HEK293 (cell line): ENCODE measurements at regions not wholly inside any gene's neighbourhood (a gene's known extent, or its start where the extent isn't known, plus 50 kb on each side); places are given as distances from the start of the nearest gene placed in this dataset.

Source experiments
- CTCF ChIA-PET: fragments of 350-600 bp; formaldehyde crosslinking; extraction: SDS; loops from one replicate; lab custom pipeline; 2021; ENCODE audit warnings: antibody characterized with exemption; lab: Yijun Ruan, JAX
- POLR2A ChIA-PET: fragments of 300-600 bp; formaldehyde crosslinking; extraction: SDS; loops from one replicate; lab custom pipeline; 2020; ENCODE audit warnings: antibody characterized with exemption, inconsistent platforms; lab: Yijun Ruan, JAX
- H3K27ac ChIP-seq: fragments of 200-500 bp; sonication (Bioruptor generic); 2 replicates; pipeline ENCODE4 v1.5.1; 2014; ENCODE audit warnings: low read depth, low read length, control low read depth, inconsistent platforms; ENCODE audit errors: extremely low read depth
- H3K36me3 ChIP-seq, 2 experiments: fragments of 200-500 bp in 1 of 2; sonication (Bioruptor generic) in 1 of 2; 1 replicate in 1 of 2; 2 replicates in 1 of 2; pipeline ENCODE4 v1.5.1; 2014 to 2017; ENCODE audit warnings: inconsistent platforms in 2 of 2, low read length in 2 of 2; ENCODE audit not compliant: control insufficient read depth in 2 of 2, insufficient read depth in 1 of 2
- H3K4me1 ChIP-seq: fragments of 200-500 bp; sonication (Bioruptor generic); 2 replicates; pipeline ENCODE4 v1.5.1; 2014; ENCODE audit warnings: mild to moderate bottlenecking, low read length, inconsistent platforms; ENCODE audit not compliant: control insufficient read depth, insufficient read depth
- H3K4me3 ChIP-seq: 2 replicates; pipeline ENCODE4 v1.5.1; 2011; ENCODE audit warnings: low read depth, mild to moderate bottlenecking, control low read depth, low read length, moderate library complexity
- H3K9me3 ChIP-seq: fragments of 200-500 bp; sonication (Bioruptor generic); 2 replicates; pipeline ENCODE4 v1.5.1; 2014; ENCODE audit warnings: low read depth, low read length, inconsistent platforms; ENCODE audit not compliant: control insufficient read depth, insufficient read depth
- IKZF3 ChIP-seq: fragments of 450-650 bp; IDR thresholded peaks from 2 replicates; pipeline ENCODE4 v1.5.0; 2018; ENCODE audit warnings: missing biosample characterization, mild to moderate bottlenecking, missing genetic modification characterization, moderate library complexity
- SCRT2 ChIP-seq: fragments of 450-650 bp; formaldehyde crosslinking; IDR thresholded peaks from 2 replicates; pipeline ENCODE4 v1.5.1; 2016; ENCODE audit warnings: missing biosample characterization, missing genetic modification characterization

DNA sequence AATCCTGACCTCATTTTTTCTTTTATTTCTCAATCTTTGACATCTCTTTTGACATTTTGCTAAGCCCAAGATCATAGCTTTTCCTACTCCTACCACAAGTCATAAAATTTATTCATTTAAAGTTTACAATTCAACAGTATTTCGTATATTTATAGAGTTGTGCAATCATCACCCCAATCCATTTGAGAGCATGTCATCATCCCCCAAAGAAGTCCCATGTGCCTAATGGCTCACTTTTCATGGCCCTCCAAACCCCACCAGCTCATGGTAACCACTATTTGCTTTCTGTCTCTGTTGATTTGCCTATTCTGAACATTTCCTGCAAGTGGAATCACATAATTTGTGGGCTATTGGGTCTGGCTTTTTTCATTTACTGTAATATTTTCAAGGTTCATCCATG, 52.5 kb upstream of the GLI3 start:
- Histone ChIP-seq H3K27ac (no peak overlapping the region), H3K36me3 (no peaks in the 10 kb centered on the region), H3K4me1 (peaks cover 16% of the 10 kb centered on the region), H3K4me3 (no peak overlapping the region), H3K9me3 (no peaks in the 10 kb centered on the region)
- TF ChIP-seq SCRT2 (tag by site-specific recombination) (0 out of 2 replicates have a peak, but pooled peaks have one; percentile 4), IKZF3 (no peak)
- ChIA-PET CTCF (interaction anchor here (0.7 kb wide), 1 partner anchor 346 kb away, joined by 4 read pairs; no protein-coding TSS in a partner anchor), POLR2A (no interaction called here)
